H9 (cell line): ENCODE measurements at regions not wholly inside any gene's neighbourhood (a gene's known extent, or its start where the extent isn't known, plus 50 kb on each side); places are given as distances from the start of the nearest gene placed in this dataset.
"Not testable (repeated sequence)": the region's sequence is repeated elsewhere in the genome, so short reads cannot be mapped to it uniquely, and the experiment has no call there.

Source experiments
- DNase-seq: peaks from one replicate; pipeline ENCODE4 v3.0.0-alpha.2; 2017
- H2AFZ ChIP-seq: one replicate; pipeline ENCODE4 v1.6.1; 2013; ENCODE audit warnings: mild to moderate bottlenecking, low read length, control low read depth, moderate library complexity
- H2AK5ac ChIP-seq: 2 replicates; pipeline ENCODE4 v1.6.1; 2013; ENCODE audit warnings: low read length, control low read depth, mixed read lengths; ENCODE audit not compliant: insufficient read length
- H2BK120ac ChIP-seq: one replicate; pipeline ENCODE4 v1.6.1; 2013; ENCODE audit warnings: low read depth, mild to moderate bottlenecking, low read length, control low read depth, inconsistent platforms; ENCODE audit not compliant: poor library complexity, severe bottlenecking
- H2BK12ac ChIP-seq: 2 replicates; pipeline ENCODE4 v1.6.1; 2013; ENCODE audit warnings: low read length, control low read depth, mixed read lengths, low read depth; ENCODE audit not compliant: insufficient read length
- H2BK15ac ChIP-seq: 2 replicates; pipeline ENCODE4 v1.6.1; 2013; ENCODE audit warnings: low read depth, low read length, control low read depth
- H2BK20ac ChIP-seq: one replicate; pipeline ENCODE4 v1.6.1; 2013; ENCODE audit warnings: low read depth, mild to moderate bottlenecking, low read length, control low read depth, inconsistent platforms; ENCODE audit not compliant: poor library complexity, severe bottlenecking
- H2BK5ac ChIP-seq: 2 replicates; pipeline ENCODE4 v1.6.1; 2013; ENCODE audit warnings: low read length, control low read depth, mixed read lengths; ENCODE audit not compliant: insufficient read length
- H3K14ac ChIP-seq: 2 replicates; pipeline ENCODE4 v1.6.1; 2013; ENCODE audit warnings: low read length, control low read depth; ENCODE audit not compliant: insufficient read depth
- H3K18ac ChIP-seq: 2 replicates; pipeline ENCODE4 v1.6.1; 2013; ENCODE audit warnings: low read depth, mild to moderate bottlenecking, mixed read lengths, low read length, control low read depth; ENCODE audit not compliant: insufficient read length
- H3K23ac ChIP-seq: 2 replicates; pipeline ENCODE4 v1.6.1; 2013; ENCODE audit warnings: low read length, control low read depth, mixed read lengths, low read depth; ENCODE audit not compliant: insufficient read length
- H3K23me2 ChIP-seq: 2 replicates; pipeline ENCODE4 v1.6.1; 2013; ENCODE audit warnings: low read depth, mild to moderate bottlenecking, mixed read lengths, low read length, control low read depth; ENCODE audit not compliant: insufficient read length, poor library complexity, severe bottlenecking
- H3K27ac ChIP-seq: 2 replicates; pipeline ENCODE4 v1.5.1; 2013; ENCODE audit warnings: low read length, control low read depth, mixed read lengths, low read depth; ENCODE audit not compliant: insufficient read length
- H3K27me3 ChIP-seq: 2 replicates; pipeline ENCODE4 v1.6.1; 2013; ENCODE audit warnings: low read length, control low read depth, inconsistent platforms; ENCODE audit not compliant: insufficient read depth
- H3K4ac ChIP-seq: 2 replicates; pipeline ENCODE4 v1.6.1; 2013; ENCODE audit warnings: low read depth, mild to moderate bottlenecking, control low read depth, inconsistent platforms, low read length, moderate library complexity
- H3K4me1 ChIP-seq: 2 replicates; pipeline ENCODE4 v1.6.1; 2013; ENCODE audit warnings: low read length, control low read depth, inconsistent platforms; ENCODE audit not compliant: insufficient read depth
- H3K4me2 ChIP-seq: 2 replicates; pipeline ENCODE4 v1.6.1; 2013; ENCODE audit warnings: low read length, control low read depth, mixed read lengths; ENCODE audit not compliant: insufficient read length, insufficient read depth
- H3K56ac ChIP-seq: 2 replicates; pipeline ENCODE4 v1.6.1; 2013; ENCODE audit warnings: low read depth, mild to moderate bottlenecking, mixed read lengths, low read length, control low read depth; ENCODE audit not compliant: insufficient read length
- H3K79me1 ChIP-seq: 2 replicates; pipeline ENCODE4 v1.6.1; 2013; ENCODE audit warnings: low read depth, mild to moderate bottlenecking, moderate library complexity, low read length, control low read depth, inconsistent platforms; ENCODE audit not compliant: insufficient read depth, poor library complexity, severe bottlenecking
- H3K79me2 ChIP-seq: 2 replicates; pipeline ENCODE4 v1.6.1; 2013; ENCODE audit warnings: low read length, control low read depth, inconsistent platforms; ENCODE audit not compliant: insufficient read depth
- H3K9ac ChIP-seq: 2 replicates; pipeline ENCODE4 v1.6.1; 2013; ENCODE audit warnings: low read length, control low read depth, mixed read lengths; ENCODE audit not compliant: insufficient read length; ENCODE audit errors: extremely low read depth
- H3K9me3 ChIP-seq: one replicate; pipeline ENCODE4 v1.6.1; 2013; ENCODE audit warnings: low read depth, low read length, inconsistent platforms; ENCODE audit not compliant: control insufficient read depth
- H3T11ph ChIP-seq: one replicate; pipeline ENCODE4 v1.6.1; 2013; ENCODE audit warnings: mild to moderate bottlenecking, low read length, control low read depth, inconsistent platforms
- H4K20me1 ChIP-seq: one replicate; pipeline ENCODE4 v1.6.1; 2013; ENCODE audit not compliant: control insufficient read depth, insufficient read length, insufficient read depth
- H4K5ac ChIP-seq: 2 replicates; pipeline ENCODE4 v1.6.1; 2013; ENCODE audit warnings: low read depth, mild to moderate bottlenecking, mixed read lengths, low read length, control low read depth; ENCODE audit not compliant: insufficient read length
- H4K8ac ChIP-seq: replicated peaks from 2 replicates; pipeline ENCODE4 v1.6.1; 2013; ENCODE audit warnings: low read length, control low read depth, mixed read lengths, low read depth; ENCODE audit not compliant: insufficient read length
- H4K91ac ChIP-seq: 2 replicates; pipeline ENCODE4 v1.6.1; 2013; ENCODE audit warnings: low read depth, mild to moderate bottlenecking, moderate library complexity, mixed read lengths, low read length, control low read depth; ENCODE audit not compliant: insufficient read length
- H3K27ac Mint-ChIP-seq, 3 experiments: 2 replicates in 2 of 3; 3 replicates in 1 of 3; pipeline ENCODE4 v1.8.0; 2020 to 2021; ENCODE audit warnings: mixed read lengths in 3 of 3, mild to moderate bottlenecking in 1 of 3, moderate library complexity in 1 of 3
- H3K27me3 Mint-ChIP-seq: 2 replicates; pipeline ENCODE4 v1.8.0; 2021; ENCODE audit warnings: low read depth, mild to moderate bottlenecking, moderate library complexity, mixed read lengths
- H3K36me3 Mint-ChIP-seq, 3 experiments: 2 replicates in 2 of 3; 3 replicates in 1 of 3; pipeline ENCODE4 v1.8.0; 2020 to 2021; ENCODE audit warnings: low read depth in 3 of 3, mixed read lengths in 3 of 3; ENCODE audit not compliant: insufficient read depth in 1 of 3
- H3K4me1 Mint-ChIP-seq, 2 experiments: 2 replicates each; pipeline ENCODE4 v1.8.0; 2020; ENCODE audit warnings: mixed read lengths in 2 of 2
- H3K4me3 Mint-ChIP-seq, 2 experiments: 2 replicates in 1 of 2; 3 replicates in 1 of 2; pipeline ENCODE4 v1.8.0; 2020 to 2021; ENCODE audit warnings: mild to moderate bottlenecking in 2 of 2, mixed read lengths in 2 of 2, moderate library complexity in 1 of 2
- H3K9me3 Mint-ChIP-seq, 2 experiments: 2 replicates in 1 of 2; 3 replicates in 1 of 2; pipeline ENCODE4 v1.8.0; 2020; ENCODE audit warnings: mild to moderate bottlenecking in 2 of 2, mixed read lengths in 2 of 2, moderate library complexity in 1 of 2
- WGBS: extraction: QIAGEN DNeasy Blood & Tissue Kit; methylation state at CpG from one replicate; pipeline ENCODE4 v1.1.7; 2013; ENCODE audit warnings: missing lambda C conversion rate, low lambda C conversion rate, mixed read lengths; ENCODE audit not compliant: insufficient read length; ENCODE audit errors: extremely low coverage; 5-methylcytosine and 5-hydroxymethylcytosine counted together
- TF ChIP-seq, protein P1 (sequence below): fragments of 200-600 bp; sonication (generic); conservative IDR thresholded peaks from 3 replicates; pipeline ENCODE4 v1.8.0; 2021; ENCODE audit warnings: antibody characterized with exemption, mild to moderate bottlenecking

DNA sequence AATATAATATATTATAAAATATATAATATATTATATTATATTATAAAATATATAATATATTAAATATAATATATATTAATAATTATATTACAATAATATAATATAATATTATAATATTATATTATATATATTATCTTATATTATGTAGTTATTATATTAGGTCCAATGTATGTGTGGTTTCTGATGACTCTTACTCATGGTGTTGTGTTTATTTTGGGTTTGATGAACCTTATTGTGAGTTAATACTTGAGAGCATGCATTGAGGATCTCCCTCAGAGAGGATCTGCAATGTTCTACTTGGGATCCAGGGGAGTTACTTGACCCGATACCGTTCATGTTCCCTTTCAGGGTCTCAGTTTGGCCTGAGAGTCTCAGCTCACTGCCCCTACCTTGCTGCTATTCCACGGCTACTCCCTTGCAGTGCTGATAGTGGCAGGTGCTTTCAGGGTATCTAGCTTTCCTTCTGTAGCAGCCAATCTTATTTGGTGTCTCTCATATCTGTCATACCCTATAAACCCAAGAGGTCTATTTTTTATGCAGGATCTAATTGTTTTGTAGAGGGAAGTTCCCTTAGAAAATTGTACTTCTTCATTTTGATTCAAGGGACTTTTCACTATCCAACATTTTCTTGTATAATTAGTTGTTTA, 89.1 kb upstream of the ZDHHC17 start:
- Histone ChIP-seq H2AK5ac (no peak overlapping the region), H2BK120ac (no peak overlapping the region), H3K23me2 (no peaks in the 10 kb centered on the region), H3K23ac (no peak overlapping the region), H3K18ac (no peak overlapping the region), H3T11ph (no peak overlapping the region), H3K56ac (no peak overlapping the region), H3K4me1 (no peaks in the 10 kb centered on the region; the same call in 1 of the 2 replicates), H3K27me3 (no peaks in the 10 kb centered on the region), H2AFZ (no peak overlapping the region), H2BK20ac (no peak overlapping the region), H4K20me1 (no peaks in the 10 kb centered on the region), H4K91ac (no peak overlapping the region), H2BK5ac (no peak overlapping the region), H3K9ac (no peak overlapping the region), H2BK15ac (no peak overlapping the region), H3K79me2 (no peaks in the 10 kb centered on the region), H2BK12ac (no peak overlapping the region), H3K4me2 (no peak overlapping the region), H4K5ac (no peak overlapping the region), H3K27ac (no peak overlapping the region), H3K9me3 (no peaks in the 10 kb centered on the region), H4K8ac (no peak overlapping the region), H3K79me1 (no peaks in the 10 kb centered on the region), H3K4ac (no peak overlapping the region), H3K14ac (no peak overlapping the region)
- TF ChIP-seq, protein P1, sequence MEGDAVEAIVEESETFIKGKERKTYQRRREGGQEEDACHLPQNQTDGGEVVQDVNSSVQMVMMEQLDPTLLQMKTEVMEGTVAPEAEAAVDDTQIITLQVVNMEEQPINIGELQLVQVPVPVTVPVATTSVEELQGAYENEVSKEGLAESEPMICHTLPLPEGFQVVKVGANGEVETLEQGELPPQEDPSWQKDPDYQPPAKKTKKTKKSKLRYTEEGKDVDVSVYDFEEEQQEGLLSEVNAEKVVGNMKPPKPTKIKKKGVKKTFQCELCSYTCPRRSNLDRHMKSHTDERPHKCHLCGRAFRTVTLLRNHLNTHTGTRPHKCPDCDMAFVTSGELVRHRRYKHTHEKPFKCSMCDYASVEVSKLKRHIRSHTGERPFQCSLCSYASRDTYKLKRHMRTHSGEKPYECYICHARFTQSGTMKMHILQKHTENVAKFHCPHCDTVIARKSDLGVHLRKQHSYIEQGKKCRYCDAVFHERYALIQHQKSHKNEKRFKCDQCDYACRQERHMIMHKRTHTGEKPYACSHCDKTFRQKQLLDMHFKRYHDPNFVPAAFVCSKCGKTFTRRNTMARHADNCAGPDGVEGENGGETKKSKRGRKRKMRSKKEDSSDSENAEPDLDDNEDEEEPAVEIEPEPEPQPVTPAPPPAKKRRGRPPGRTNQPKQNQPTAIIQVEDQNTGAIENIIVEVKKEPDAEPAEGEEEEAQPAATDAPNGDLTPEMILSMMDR: no peak
- H3K36me3 Mint-ChIP-seq: no peaks in the 10 kb centered on the region
- no peaks in the 10 kb centered on the region for H3K27me3 Mint-ChIP-seq
- no peak for DNase-seq
- peaks cover 0 to 3% of the 10 kb centered on the region in 2 experiments; a peak in 1 of 4 replicates for H3K4me1 Mint-ChIP-seq
- H3K27ac Mint-ChIP-seq: peak overlapping the region in 1 of 3 experiments; percentile 57; a peak in 1 of 7 replicates
- H3K4me3 Mint-ChIP-seq: no peak overlapping the region
- WGBS: no CpG with 5 or more reads among the region's 3 CpGs
- H3K9me3 Mint-ChIP-seq: peaks cover 0 to 3% of the 10 kb centered on the region in 2 experiments; a peak in 1 of 5 replicates

DNA sequence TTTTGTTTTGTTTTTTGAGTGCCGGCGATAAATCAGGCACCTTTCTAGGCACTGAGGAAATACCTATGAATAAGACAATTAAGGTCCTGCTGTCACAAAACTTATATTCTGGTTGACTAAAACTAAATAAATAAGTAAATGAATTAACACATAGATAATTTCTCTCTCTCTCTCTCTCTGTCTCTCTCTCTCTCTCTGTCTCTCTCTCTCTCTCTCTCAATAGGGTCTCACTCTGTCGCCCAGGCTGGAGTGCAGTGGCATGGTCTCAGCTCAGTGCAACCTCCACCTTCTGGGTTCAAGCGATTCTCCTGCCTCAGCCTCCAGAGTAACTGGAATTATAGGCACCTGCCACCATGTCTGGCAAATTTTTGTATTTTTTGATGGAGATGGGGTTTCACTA, 87.7 kb upstream of the ZDHHC17 start:
- not testable (repeated sequence) for H3K36me3 Mint-ChIP-seq, H3T11ph ChIP-seq, H3K23ac ChIP-seq, H3K9ac ChIP-seq, H3K27me3 ChIP-seq, H3K56ac ChIP-seq, H3K79me1 ChIP-seq, H2AK5ac ChIP-seq, H2BK120ac ChIP-seq, H3K79me2 ChIP-seq, H4K5ac ChIP-seq, H4K8ac ChIP-seq, H2BK5ac ChIP-seq, H3K4me2 ChIP-seq, H3K14ac ChIP-seq, H3K27ac Mint-ChIP-seq, H4K20me1 ChIP-seq, H3K4me3 Mint-ChIP-seq, H3K4me1 Mint-ChIP-seq, H4K91ac ChIP-seq, H3K27me3 Mint-ChIP-seq, H3K27ac ChIP-seq, H2BK15ac ChIP-seq, H3K23me2 ChIP-seq, H3K9me3 Mint-ChIP-seq, H2AFZ ChIP-seq, H3K4ac ChIP-seq, H2BK12ac ChIP-seq, DNase-seq, H3K4me1 ChIP-seq, H2BK20ac ChIP-seq, H3K9me3 ChIP-seq, H3K18ac ChIP-seq
- WGBS: no CpG with 5 or more reads among the region's 4 CpGs
